ENCODE measurements at regions not wholly inside any gene's neighbourhood (a gene's known extent, or its start where the extent isn't known, plus 50 kb on each side); places are given as distances from the start of the nearest gene placed in this dataset.

DNA sequence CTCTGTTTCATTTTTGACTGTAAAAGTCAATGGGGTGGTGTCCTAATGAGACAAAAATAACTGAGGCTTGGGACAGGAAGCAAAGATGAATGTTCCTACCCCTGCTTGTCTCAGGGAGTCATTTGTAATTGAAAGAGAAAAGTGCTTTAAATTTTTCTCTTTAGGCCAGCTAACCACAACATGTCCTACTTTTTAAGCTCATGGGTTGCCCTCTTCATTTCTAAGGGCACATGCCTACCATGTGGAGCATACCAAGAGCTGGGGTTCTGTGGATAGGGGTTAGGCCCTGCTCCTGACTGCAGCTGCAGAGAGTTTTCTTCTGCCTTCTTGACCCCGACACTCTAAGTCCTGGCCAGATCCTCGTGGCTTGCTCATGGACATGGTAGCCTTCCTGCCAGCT is 96.8 kb upstream of the ARL4C start:
- TF ChIP-seq, protein P1, sequence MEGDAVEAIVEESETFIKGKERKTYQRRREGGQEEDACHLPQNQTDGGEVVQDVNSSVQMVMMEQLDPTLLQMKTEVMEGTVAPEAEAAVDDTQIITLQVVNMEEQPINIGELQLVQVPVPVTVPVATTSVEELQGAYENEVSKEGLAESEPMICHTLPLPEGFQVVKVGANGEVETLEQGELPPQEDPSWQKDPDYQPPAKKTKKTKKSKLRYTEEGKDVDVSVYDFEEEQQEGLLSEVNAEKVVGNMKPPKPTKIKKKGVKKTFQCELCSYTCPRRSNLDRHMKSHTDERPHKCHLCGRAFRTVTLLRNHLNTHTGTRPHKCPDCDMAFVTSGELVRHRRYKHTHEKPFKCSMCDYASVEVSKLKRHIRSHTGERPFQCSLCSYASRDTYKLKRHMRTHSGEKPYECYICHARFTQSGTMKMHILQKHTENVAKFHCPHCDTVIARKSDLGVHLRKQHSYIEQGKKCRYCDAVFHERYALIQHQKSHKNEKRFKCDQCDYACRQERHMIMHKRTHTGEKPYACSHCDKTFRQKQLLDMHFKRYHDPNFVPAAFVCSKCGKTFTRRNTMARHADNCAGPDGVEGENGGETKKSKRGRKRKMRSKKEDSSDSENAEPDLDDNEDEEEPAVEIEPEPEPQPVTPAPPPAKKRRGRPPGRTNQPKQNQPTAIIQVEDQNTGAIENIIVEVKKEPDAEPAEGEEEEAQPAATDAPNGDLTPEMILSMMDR (IDR thresholded peaks at IDR 0.05): no peak
- TF ChIP-seq NFYB (CRISPR knock-in tag; conservative IDR thresholded peaks at IDR 0.05; ENCODE audit: low read depth): no peak
- TF ChIP-seq, protein P2, sequence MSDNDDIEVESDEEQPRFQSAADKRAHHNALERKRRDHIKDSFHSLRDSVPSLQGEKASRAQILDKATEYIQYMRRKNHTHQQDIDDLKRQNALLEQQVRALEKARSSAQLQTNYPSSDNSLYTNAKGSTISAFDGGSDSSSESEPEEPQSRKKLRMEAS (CRISPR knock-in tag; IDR thresholded peaks at IDR 0.05): no peak
- no peak for TF ChIP-seq ZNF263 (CRISPR knock-in tag; IDR thresholded peaks at IDR 0.05; ENCODE audit: low read depth)
- no peak for TF ChIP-seq TP53 (CRISPR knock-in tag; IDR thresholded peaks at IDR 0.05)
- no peak for TF ChIP-seq ESRRA (CRISPR knock-in tag; IDR thresholded peaks at IDR 0.05; ENCODE audit: borderline replicate concordance)
- TF ChIP-seq, protein P3, sequence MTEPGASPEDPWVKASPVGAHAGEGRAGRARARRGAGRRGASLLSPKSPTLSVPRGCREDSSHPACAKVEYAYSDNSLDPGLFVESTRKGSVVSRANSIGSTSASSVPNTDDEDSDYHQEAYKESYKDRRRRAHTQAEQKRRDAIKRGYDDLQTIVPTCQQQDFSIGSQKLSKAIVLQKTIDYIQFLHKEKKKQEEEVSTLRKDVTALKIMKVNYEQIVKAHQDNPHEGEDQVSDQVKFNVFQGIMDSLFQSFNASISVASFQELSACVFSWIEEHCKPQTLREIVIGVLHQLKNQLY (CRISPR knock-in tag; IDR thresholded peaks at IDR 0.05): no peak
- TF ChIP-seq CREB1 (CRISPR knock-in tag; IDR thresholded peaks at IDR 0.05): no peak
- TF ChIP-seq GABPB1 (CRISPR knock-in tag; IDR thresholded peaks at IDR 0.05): no peak

All from WTC11 (cell line).